Stomach (tissue), 8 donors: ENCODE measurements at regions not wholly inside any gene's neighbourhood (a gene's known extent, or its start where the extent isn't known, plus 50 kb on each side); places are given as distances from the start of the nearest gene placed in this dataset.

ENCODE experiments used
- DNase-seq, 2 donors: peaks; one replicate each; pipeline versions ENCODE4 v3.0.0 to v3.0.0-alpha.2; 2013 to 2019
- H3K27ac ChIP-seq, 5 donors: fragments of 200-600 bp in 4 of 5; sonication (generic) in 4 of 5; one replicate each; pipeline ENCODE4 v1.5.1; 2013 to 2019; ENCODE audit warnings: mild to moderate bottlenecking in 1 of 5, moderate library complexity in 1 of 5
- H3K27me3 ChIP-seq, 3 donors: fragments of 200-600 bp; sonication (generic); one replicate each; pipeline ENCODE4 v1.5.1; 2017 to 2019; ENCODE audit warnings: mixed run types in 1 of 3
- H3K36me3 ChIP-seq, 4 donors: fragments of 200-600 bp; sonication (generic); 1 replicate in 3 of 4; 2 replicates in 1 of 4; pipeline ENCODE4 v1.5.1; 2016 to 2019
- H3K4me1 ChIP-seq, 4 donors: fragments of 200-600 bp; sonication (generic); one replicate each; pipeline ENCODE4 v1.5.1; 2016 to 2019
- H3K4me3 ChIP-seq, 4 donors: fragments of 200-600 bp; sonication (generic) in 3 of 4; one replicate each; pipeline ENCODE4 v1.5.1; 2016 to 2019; ENCODE audit warnings: mild to moderate bottlenecking in 1 of 4
- H3K9me3 ChIP-seq, 4 donors: fragments of 200-600 bp; sonication (generic); one replicate each; pipeline ENCODE4 v1.5.1; 2016 to 2019
- EP300 ChIP-seq: sonication (generic); formaldehyde crosslinking; IDR thresholded peaks from one replicate; pipeline ENCODE4 v1.6.1; 2017; ENCODE audit warnings: antibody characterized with exemption
- POLR2A ChIP-seq, 4 donors: fragments of 450-650 bp; IDR thresholded peaks; one replicate each; pipeline ENCODE4 v1.6.1; 2016; ENCODE audit warnings: antibody characterized with exemption in 4 of 4, control low read depth in 2 of 4, mild to moderate bottlenecking in 1 of 4, moderate library complexity in 1 of 4
- POLR2AphosphoS5 ChIP-seq, 3 donors: sonication (generic); formaldehyde crosslinking; IDR thresholded peaks; one replicate each; pipeline ENCODE4 v1.6.1; 2016; ENCODE audit warnings: antibody characterized with exemption in 3 of 3
- WGBS, 5 donors: extraction: QIAGEN DNeasy Blood & Tissue Kit in 3 of 5; methylation state at CpG; one replicate each; pipeline versions ENCODE4 v1.1.5 to v1.1.7; 2013 to 2018; 5-methylcytosine and 5-hydroxymethylcytosine counted together
- intact Hi-C: fragments of 100-400 bp; cut with DNase I; formaldehyde crosslinking; loops from one replicate; pipeline ENCODE4 v1.15.1; 2023; ENCODE audit warnings: low total_unique reads
- TF ChIP-seq, protein P1 (sequence below), 7 experiments: fragments of 450-650 bp in 4 of 7; fragments of 200-600 bp in 3 of 7; sonication (generic) in 3 of 7; IDR thresholded peaks; one replicate each; pipeline ENCODE4 v1.5.1; 2016 to 2019; ENCODE audit warnings: antibody characterized with exemption in 7 of 7, control low read depth in 2 of 7, mild to moderate bottlenecking in 1 of 7
- donor health status: healthy with polysubstance abuse.
- donor health status: Bipolar disorder and iron deficiency.
- donor health status: healthy.

DNA sequence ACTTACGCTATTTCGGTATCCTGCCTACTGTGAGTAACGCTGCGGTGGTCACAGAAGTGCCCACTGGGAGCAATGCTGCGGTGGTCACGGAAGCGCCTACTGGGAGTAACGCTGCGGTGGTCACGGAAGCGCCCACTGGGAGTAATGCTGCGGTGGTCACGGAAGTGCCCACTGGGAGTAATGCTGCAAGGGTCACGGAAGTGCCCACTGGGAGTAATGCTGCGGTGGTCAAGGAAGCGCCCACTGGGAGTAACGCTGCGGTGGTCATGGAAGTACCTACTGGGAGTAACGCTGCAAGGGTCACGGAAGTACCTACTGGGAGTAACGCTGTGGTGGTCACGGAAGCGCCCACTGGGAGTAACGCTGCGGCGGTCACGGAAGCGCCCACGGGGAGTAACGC is 52.1 kb upstream of the SOX1 start:
- intact Hi-C loops = no loop called here
- H3K36me3 ChIP-seq = no peaks in the 10 kb centered on the region
- H3K4me1 ChIP-seq = no peaks in the 10 kb centered on the region
- 64 to 97% (median 71%) methylated on average over 25 to 29 of the region's 30 CpGs for WGBS, 5 donors
- H3K27me3 ChIP-seq = no peaks in the 10 kb centered on the region
- no peak overlapping the region for H3K27ac ChIP-seq
- DNase-seq = no peak
- no peak overlapping the region for H3K4me3 ChIP-seq
- H3K9me3 ChIP-seq = no peaks in the 10 kb centered on the region
- TF ChIP-seq, protein P1, sequence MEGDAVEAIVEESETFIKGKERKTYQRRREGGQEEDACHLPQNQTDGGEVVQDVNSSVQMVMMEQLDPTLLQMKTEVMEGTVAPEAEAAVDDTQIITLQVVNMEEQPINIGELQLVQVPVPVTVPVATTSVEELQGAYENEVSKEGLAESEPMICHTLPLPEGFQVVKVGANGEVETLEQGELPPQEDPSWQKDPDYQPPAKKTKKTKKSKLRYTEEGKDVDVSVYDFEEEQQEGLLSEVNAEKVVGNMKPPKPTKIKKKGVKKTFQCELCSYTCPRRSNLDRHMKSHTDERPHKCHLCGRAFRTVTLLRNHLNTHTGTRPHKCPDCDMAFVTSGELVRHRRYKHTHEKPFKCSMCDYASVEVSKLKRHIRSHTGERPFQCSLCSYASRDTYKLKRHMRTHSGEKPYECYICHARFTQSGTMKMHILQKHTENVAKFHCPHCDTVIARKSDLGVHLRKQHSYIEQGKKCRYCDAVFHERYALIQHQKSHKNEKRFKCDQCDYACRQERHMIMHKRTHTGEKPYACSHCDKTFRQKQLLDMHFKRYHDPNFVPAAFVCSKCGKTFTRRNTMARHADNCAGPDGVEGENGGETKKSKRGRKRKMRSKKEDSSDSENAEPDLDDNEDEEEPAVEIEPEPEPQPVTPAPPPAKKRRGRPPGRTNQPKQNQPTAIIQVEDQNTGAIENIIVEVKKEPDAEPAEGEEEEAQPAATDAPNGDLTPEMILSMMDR (IDR thresholded peaks at IDR 0.05) = no peak
- TF ChIP-seq EP300 (no peak), POLR2AphosphoS5 (IDR thresholded peaks at IDR 0.05) (no peak), POLR2A (IDR thresholded peaks at IDR 0.05) (no peak)
